Skeletal muscle tissue (tissue), 3 donors: ENCODE measurements at regions not wholly inside any gene's neighbourhood (a gene's known extent, or its start where the extent isn't known, plus 50 kb on each side); places are given as distances from the start of the nearest gene placed in this dataset.

Experiments used
- H3K27ac ChIP-seq: one replicate; pipeline ENCODE4 v1.7.0; 2013; ENCODE audit warnings: mild to moderate bottlenecking, low read depth, low read length, inconsistent platforms
- H3K27me3 ChIP-seq, 3 donors: one replicate each; pipeline ENCODE4 v1.7.0; 2013; ENCODE audit warnings: low read length in 3 of 3; ENCODE audit not compliant: control insufficient read depth in 3 of 3, insufficient read depth in 3 of 3
- H3K36me3 ChIP-seq, 3 donors: one replicate each; pipeline ENCODE4 v1.7.0; 2013; ENCODE audit warnings: low read length in 3 of 3; ENCODE audit not compliant: control insufficient read depth in 3 of 3, insufficient read depth in 3 of 3
- H3K4me1 ChIP-seq, 3 donors: one replicate each; pipeline ENCODE4 v1.7.0; 2013; ENCODE audit warnings: low read length in 3 of 3, mild to moderate bottlenecking in 3 of 3; ENCODE audit not compliant: control insufficient read depth in 3 of 3, insufficient read depth in 3 of 3
- H3K4me3 ChIP-seq, 3 donors: one replicate each; pipeline ENCODE4 v1.7.0; 2013; ENCODE audit warnings: low read length in 3 of 3
- H3K9ac ChIP-seq, 3 donors: one replicate each; pipeline ENCODE4 v1.7.0; 2013; ENCODE audit warnings: low read length in 3 of 3, mild to moderate bottlenecking in 3 of 3, moderate library complexity in 2 of 3, low read depth in 1 of 3
- H3K9me3 ChIP-seq, 3 donors: one replicate each; pipeline ENCODE4 v1.7.0; 2013; ENCODE audit warnings: low read length in 3 of 3; ENCODE audit not compliant: control insufficient read depth in 3 of 3
- donor health status: Osteomylitis.

- H3K27me3 ChIP-seq: peaks cover 0 to 18% (median 13%) of the 10 kb centered on the region in 3 donors
- H3K9me3 ChIP-seq: no peaks in the 10 kb centered on the region
- H3K27ac ChIP-seq: no peak overlapping the region
- H3K36me3 ChIP-seq: no peaks in the 10 kb centered on the region
- no peak overlapping the region for H3K4me3 ChIP-seq
- no peaks in the 10 kb centered on the region for H3K4me1 ChIP-seq
- H3K9ac ChIP-seq: no peak overlapping the region
Observed at GRCh38 chr10:123516291-123516690, 149.9 kb upstream of the GPR26 start.

DNA sequence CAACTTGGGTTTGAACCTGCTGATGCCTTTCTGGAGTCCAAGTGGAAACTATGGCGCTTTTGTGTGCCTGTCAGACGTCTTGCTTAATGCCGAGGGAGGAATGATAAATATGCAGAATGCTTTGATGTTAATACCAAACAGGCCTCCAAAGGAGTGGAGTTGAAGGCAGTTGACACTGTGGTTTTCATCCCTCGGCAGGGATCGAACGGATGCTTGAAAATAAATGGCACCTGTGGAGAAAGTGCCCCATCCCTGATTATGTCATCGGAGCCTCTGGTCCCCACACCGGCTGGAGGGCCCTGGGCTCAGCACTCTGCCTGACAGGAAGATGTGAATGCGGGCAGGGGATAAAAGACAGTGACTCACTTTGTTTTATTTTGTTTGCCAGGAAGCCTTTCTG, 148.7 kb upstream of the GPR26 start:
- Histone ChIP-seq H3K27me3 (peaks cover 0 to 18% (median 16%) of the 10 kb centered on the region in 3 donors), H3K36me3 (no peaks in the 10 kb centered on the region), H3K4me3 (no peak overlapping the region), H3K27ac (no peak overlapping the region), H3K4me1 (no peaks in the 10 kb centered on the region), H3K9me3 (no peaks in the 10 kb centered on the region), H3K9ac (no peak overlapping the region)

GRCh38 chr10:123517901-123518300, 148.3 kb upstream of the GPR26 start:
- Histone ChIP-seq H3K27me3 (peaks cover 0 to 20% (median 12%) of the 10 kb centered on the region in 3 donors), H3K27ac (no peak overlapping the region)

GRCh38 chr10:123518765-123519164, 147.4 kb upstream of the GPR26 start:
- Histone ChIP-seq H3K9ac (no peak overlapping the region), H3K27me3 (peaks cover 0 to 21% (median 12%) of the 10 kb centered on the region in 3 donors), H3K36me3 (no peaks in the 10 kb centered on the region), H3K9me3 (no peaks in the 10 kb centered on the region), H3K4me3 (no peak overlapping the region), H3K4me1 (no peaks in the 10 kb centered on the region), H3K27ac (no peak overlapping the region)

More at GRCh38 chr10:123517901-123518300, 148.3 kb upstream of the GPR26 start:
- Histone ChIP-seq H3K9ac (no peak overlapping the region), H3K4me1 (no peaks in the 10 kb centered on the region), H3K36me3 (no peaks in the 10 kb centered on the region), H3K9me3 (no peaks in the 10 kb centered on the region), H3K4me3 (no peak overlapping the region)

GRCh38 chr10:123519861-123520260, 146.3 kb upstream of the GPR26 start:
- H3K9ac ChIP-seq: no peak overlapping the region
- H3K36me3 ChIP-seq: no peaks in the 10 kb centered on the region
- no peak overlapping the region for H3K4me3 ChIP-seq
- no peak overlapping the region for H3K27ac ChIP-seq
- H3K4me1 ChIP-seq: no peaks in the 10 kb centered on the region
- no peaks in the 10 kb centered on the region for H3K9me3 ChIP-seq
- peaks cover 0 to 21% (median 8%) of the 10 kb centered on the region in 3 donors for H3K27me3 ChIP-seq

GRCh38 chr10:123521076-123521475, 145.1 kb upstream of the GPR26 start:
- Histone ChIP-seq H3K27me3 (peaks cover 0 to 23% (median 5%) of the 10 kb centered on the region in 3 donors), H3K4me1 (no peaks in the 10 kb centered on the region)

GRCh38 chr10:123521556-123521955, 144.6 kb upstream of the GPR26 start:
- no peaks in the 10 kb centered on the region for H3K4me1 ChIP-seq
- H3K36me3 ChIP-seq: no peaks in the 10 kb centered on the region
- H3K9ac ChIP-seq: no peak overlapping the region
- H3K27me3 ChIP-seq: peaks cover 0 to 26% (median 5%) of the 10 kb centered on the region in 3 donors
- no peak overlapping the region for H3K27ac ChIP-seq
- no peak overlapping the region for H3K4me3 ChIP-seq
- no peaks in the 10 kb centered on the region for H3K9me3 ChIP-seq

More at GRCh38 chr10:123521076-123521475, 145.1 kb upstream of the GPR26 start:
- Histone ChIP-seq H3K36me3 (no peaks in the 10 kb centered on the region), H3K9me3 (no peaks in the 10 kb centered on the region), H3K27ac (no peak overlapping the region), H3K9ac (no peak overlapping the region), H3K4me3 (no peak overlapping the region)

DNA sequence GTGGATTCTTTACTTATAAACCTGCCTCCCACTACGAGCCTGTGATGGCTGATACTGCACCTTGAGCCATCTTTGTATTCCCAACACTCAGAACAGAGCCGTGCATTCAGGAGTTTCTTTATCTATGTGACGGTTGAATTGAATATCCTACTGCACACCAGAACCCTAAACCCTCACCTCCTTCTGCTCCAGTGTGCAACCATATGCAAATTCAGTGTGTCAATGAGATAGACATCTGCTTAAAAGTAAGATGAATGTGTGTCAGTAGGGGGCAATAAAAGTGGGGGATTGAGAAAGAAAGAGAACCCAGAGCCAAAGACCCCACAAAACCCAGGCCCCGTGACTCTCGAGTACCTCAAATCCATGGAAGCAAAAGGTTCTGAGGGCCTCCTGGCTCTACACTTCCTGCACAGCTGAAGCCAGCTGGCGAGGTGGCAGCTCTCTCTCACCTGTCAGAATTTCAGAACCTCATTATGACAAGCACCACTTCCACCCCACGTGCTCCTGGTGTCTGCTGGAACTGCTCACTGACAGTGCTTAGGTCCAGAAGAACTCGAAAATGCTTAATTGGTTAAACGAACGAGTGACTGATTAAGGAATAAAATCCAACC, 143.3 kb upstream of the GPR26 start:
- Histone ChIP-seq H3K27me3 (peaks cover 0 to 26% (median 5%) of the 10 kb centered on the region in 3 donors), H3K9me3 (no peaks in the 10 kb centered on the region), H3K36me3 (no peaks in the 10 kb centered on the region), H3K27ac (no peak overlapping the region), H3K4me3 (no peak overlapping the region), H3K4me1 (no peaks in the 10 kb centered on the region), H3K9ac (no peak overlapping the region)

GRCh38 chr10:123523833-123524232, 142.3 kb upstream of the GPR26 start:
- Histone ChIP-seq H3K9ac (no peak overlapping the region), H3K36me3 (no peaks in the 10 kb centered on the region), H3K9me3 (no peaks in the 10 kb centered on the region), H3K4me1 (no peaks in the 10 kb centered on the region), H3K27ac (no peak overlapping the region), H3K4me3 (no peak overlapping the region), H3K27me3 (peaks cover 0 to 26% (median 5%) of the 10 kb centered on the region in 3 donors)

DNA sequence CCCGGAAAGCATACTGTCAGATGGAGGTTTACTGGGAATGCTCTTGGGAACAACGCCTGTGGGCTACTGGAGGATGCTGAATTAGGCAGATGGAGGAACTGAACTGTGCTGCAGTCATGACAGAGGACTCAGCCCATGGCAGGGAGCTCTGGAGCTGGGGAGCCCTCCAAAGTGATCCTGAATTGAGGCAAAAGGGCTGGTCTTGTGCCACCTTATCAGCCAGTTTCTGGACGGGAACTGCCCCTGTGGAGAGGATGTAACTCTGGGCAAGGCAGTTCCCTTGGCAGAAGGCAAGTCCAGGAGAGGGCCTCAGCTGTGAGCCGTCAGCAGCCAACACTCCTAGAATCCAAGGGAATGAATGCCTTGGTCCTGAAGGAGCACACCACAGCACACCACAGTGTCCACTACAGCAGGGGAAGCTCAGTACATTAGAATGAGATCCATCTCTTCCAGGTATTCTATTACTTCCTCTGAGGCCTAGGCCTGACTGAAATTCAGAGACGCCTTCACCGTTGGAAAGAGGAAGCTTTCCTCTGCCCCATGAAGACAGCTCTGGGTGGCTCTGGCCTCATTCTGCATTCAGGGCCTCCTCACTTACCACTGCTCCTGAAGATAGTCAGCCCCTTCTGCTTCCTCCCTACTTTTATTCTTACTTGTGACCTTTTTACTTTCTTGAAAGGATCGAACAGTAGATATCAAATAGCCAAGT, 139.6 kb upstream of the GPR26 start:
- peaks cover 4 to 23% (median 6%) of the 10 kb centered on the region in 3 donors for H3K27me3 ChIP-seq
- H3K4me3 ChIP-seq: no peak overlapping the region
- H3K9ac ChIP-seq: no peak overlapping the region
- H3K36me3 ChIP-seq: no peaks in the 10 kb centered on the region
- no peaks in the 10 kb centered on the region for H3K9me3 ChIP-seq
- no peaks in the 10 kb centered on the region for H3K4me1 ChIP-seq
- H3K27ac ChIP-seq: no peak overlapping the region
